GM18867 (cell line): ENCODE measurements at regions not wholly inside any gene's neighbourhood (a gene's known extent, or its start where the extent isn't known, plus 50 kb on each side); places are given as distances from the start of the nearest gene placed in this dataset.
A peak's percentile ranks its signal among the peaks of the same experiment; 100 is the strongest.
"Not testable (repeated sequence)": the region's sequence is repeated elsewhere in the genome, so short reads cannot be mapped to it uniquely, and the experiment has no call there.

ENCODE experiments used
- ATAC-seq: cut with Tn5 transposase; IDR thresholded peaks from one replicate; pipeline ENCODE4 v1.9.1; 2021; ENCODE audit warnings: mild to moderate bottlenecking, moderate library complexity; ENCODE audit not compliant: unreplicated experiment

- no peak for ATAC-seq
These were observed 697.5 kb downstream of the GBE1 start for GRCh38 chr3:81063896-81064295.

- not testable (repeated sequence) for ATAC-seq
These were observed 710.3 kb downstream of the GBE1 start for GRCh38 chr3:81051133-81051532.

GRCh38 chr3:81048058-81048665 lies 713.3 kb downstream of the GBE1 start:
- no peak for ATAC-seq

- ATAC-seq, result no peak
These were observed 715.5 kb downstream of the GBE1 start for GRCh38 chr3:81045976-81046375.

- no peak for ATAC-seq
These were observed 716.2 kb downstream of the GBE1 start for GRCh38 chr3:81045246-81045645.

GRCh38 chr3:81043660-81044199 lies 717.7 kb downstream of the GBE1 start:
- ATAC-seq, result no peak

- ATAC-seq, result no peak
These were observed 718.4 kb downstream of the GBE1 start for GRCh38 chr3:81043009-81043408.

- no peak for ATAC-seq
These were observed 720.1 kb downstream of the GBE1 start for GRCh38 chr3:81041331-81041730.

GRCh38 chr3:81040107-81040506 lies 721.3 kb downstream of the GBE1 start:
- ATAC-seq, result no peak

GRCh38 chr3:81033684-81034083 lies 727.8 kb downstream of the GBE1 start:
- ATAC-seq, result no peak

GRCh38 chr3:81033185-81033584 lies 728.3 kb downstream of the GBE1 start:
- no peak for ATAC-seq

GRCh38 chr3:81029861-81030260 lies 731.6 kb downstream of the GBE1 start:
- no peak for ATAC-seq

GRCh38 chr3:81027344-81027743 lies 734.1 kb downstream of the GBE1 start:
- ATAC-seq, result no peak

- no peak for ATAC-seq
These were observed 736.9 kb downstream of the GBE1 start for GRCh38 chr3:81024560-81024959.

- no peak for ATAC-seq
These were observed 739.1 kb downstream of the GBE1 start for GRCh38 chr3:81022339-81022738.

GRCh38 chr3:81013360-81013759 lies 748.1 kb downstream of the GBE1 start:
- ATAC-seq, result peak; percentile 62

- ATAC-seq, result no peak
These were observed 755.5 kb downstream of the GBE1 start for GRCh38 chr3:81005992-81006391.

GRCh38 chr3:81003817-81004216 lies 757.6 kb downstream of the GBE1 start:
- no peak for ATAC-seq

GRCh38 chr3:81003008-81003645 lies 758.3 kb downstream of the GBE1 start:
- no peak for ATAC-seq

GRCh38 chr3:80999481-80999880 lies 762.0 kb downstream of the GBE1 start:
- ATAC-seq, result no peak

- no peak for ATAC-seq
These were observed 763.4 kb downstream of the GBE1 start for GRCh38 chr3:80998022-80998421.

- no peak for ATAC-seq
These were observed 763.8 kb downstream of the GBE1 start for GRCh38 chr3:80997622-80998021.

- ATAC-seq, result no peak
These were observed 766.7 kb downstream of the GBE1 start for GRCh38 chr3:80994767-80995166.
